ENCODE measurements at regions not wholly inside any gene's neighbourhood (a gene's known extent, or its start where the extent isn't known, plus 50 kb on each side); places are given as distances from the start of the nearest gene placed in this dataset.

GRCh38 chr17:43319293-43320124, 79.3 kb upstream of the ARL4D start:
- Mint-ChIP-seq H3K27me3 (ENCODE audit: low read depth, poor library complexity) (peaks cover 13% of the 10 kb centered on the region), H3K4me1 (peaks cover 25% of the 10 kb centered on the region), H3K9me3 (peaks cover 37% of the 10 kb centered on the region), H3K27ac (no peak overlapping the region), H3K4me3 (no peak overlapping the region), H3K36me3 (ENCODE audit: low read depth) (peaks cover 28% of the 10 kb centered on the region)
- no peak for TF ChIP-seq CTCF (IDR thresholded peaks at IDR 0.05)
- DNase-seq, result no peak

GRCh38 chr17:43316522-43317142, 82.2 kb upstream of the ARL4D start:
- TF ChIP-seq CTCF (IDR thresholded peaks at IDR 0.05), result no peak
- DNase-seq, result peak; percentile 45
- H3K27ac Mint-ChIP-seq, result peak overlapping the region; percentile 81
- peaks cover 30% of the 10 kb centered on the region for H3K9me3 Mint-ChIP-seq
- peaks cover 9% of the 10 kb centered on the region for H3K4me1 Mint-ChIP-seq
- peaks cover 9% of the 10 kb centered on the region for H3K27me3 Mint-ChIP-seq (ENCODE audit: low read depth, poor library complexity)
- peak overlapping the region; percentile 11 for H3K4me3 Mint-ChIP-seq
- H3K36me3 Mint-ChIP-seq (ENCODE audit: low read depth), result peaks cover 16% of the 10 kb centered on the region

- TF ChIP-seq CTCF (IDR thresholded peaks at IDR 0.05), result no peak
- Mint-ChIP-seq H3K36me3 (ENCODE audit: low read depth) (peaks cover 14% of the 10 kb centered on the region), H3K27me3 (ENCODE audit: low read depth, poor library complexity) (peaks cover 9% of the 10 kb centered on the region), H3K9me3 (peaks cover 26% of the 10 kb centered on the region), H3K4me1 (peaks cover 7% of the 10 kb centered on the region), H3K4me3 (no peak overlapping the region), H3K27ac (no peak overlapping the region)
- DNase-seq, result no peak
Measured at GRCh38 chr17:43315858-43316521, 82.2 kb upstream of the RNU2-1 start.

- Mint-ChIP-seq H3K9me3 (peaks cover 25% of the 10 kb centered on the region), H3K4me3 (no peak overlapping the region), H3K36me3 (ENCODE audit: low read depth) (peaks cover 14% of the 10 kb centered on the region), H3K27ac (no peak overlapping the region), H3K4me1 (peaks cover 7% of the 10 kb centered on the region), H3K27me3 (ENCODE audit: low read depth, poor library complexity) (peaks cover 9% of the 10 kb centered on the region)
- no peak for DNase-seq
- no peak for TF ChIP-seq CTCF (IDR thresholded peaks at IDR 0.05)
Measured at GRCh38 chr17:43315369-43315768, 81.6 kb upstream of the RNU2-1 start.

GRCh38 chr17:43314611-43315011, 80.8 kb upstream of the RNU2-1 start:
- Mint-ChIP-seq H3K9me3 (peaks cover 17% of the 10 kb centered on the region), H3K4me1 (peaks cover 7% of the 10 kb centered on the region), H3K27ac (no peak overlapping the region), H3K4me3 (no peak overlapping the region), H3K27me3 (ENCODE audit: low read depth, poor library complexity) (peaks cover 9% of the 10 kb centered on the region), H3K36me3 (ENCODE audit: low read depth) (peaks cover 11% of the 10 kb centered on the region)
- DNase-seq, result no peak
- no peak for TF ChIP-seq CTCF (IDR thresholded peaks at IDR 0.05)

Data from nephron progenitor cell (in vitro differentiated cells).